ENCODE measurements at regions not wholly inside any gene's neighbourhood (a gene's known extent, or its start where the extent isn't known, plus 50 kb on each side); places are given as distances from the start of the nearest gene placed in this dataset.
"Not testable (repeated sequence)": the region's sequence is repeated elsewhere in the genome, so short reads cannot be mapped to it uniquely, and the experiment has no call there.

- TF ChIP-seq CTCF, POLR2A (IDR thresholded peaks at IDR 0.05): not testable (repeated sequence)
Observed at GRCh38 chr3:13228169-13228568, 154.9 kb upstream of the IQSEC1 start.

Data from testis (tissue), 2 donors.